OCI-LY3 (cell line): ENCODE measurements at regions not wholly inside any gene's neighbourhood (a gene's known extent, or its start where the extent isn't known, plus 50 kb on each side); places are given as distances from the start of the nearest gene placed in this dataset.

ENCODE experiments used
- H2AFZ ChIP-seq: fragments of 200-600, 300-600 bp; shearing (Covaris generic); 2 replicates; pipeline ENCODE4 v1.6.0; 2014; ENCODE audit warnings: antibody characterized with exemption, low read depth, low read length
- H3K27ac ChIP-seq: fragments of 200-600, 300-600 bp; sonication (generic); 2 replicates; pipeline ENCODE4 v1.5.1; 2014; ENCODE audit warnings: mild to moderate bottlenecking, low read length, moderate library complexity, mixed read lengths
- H3K27me3 ChIP-seq: fragments of 200-600, 300-600 bp; sonication (generic); 2 replicates; pipeline ENCODE4 v1.6.1; 2014; ENCODE audit warnings: low read depth, low read length, mixed read lengths
- H3K36me3 ChIP-seq: fragments of 200-600, 300-600 bp; sonication (generic); replicated peaks from 2 replicates; pipeline ENCODE3; 2014; ENCODE audit warnings: low read depth, low read length, mixed read lengths
- H3K4me1 ChIP-seq: fragments of 300-600, 200-600 bp; sonication (generic); 2 replicates; pipeline ENCODE4 v1.6.1; 2014; ENCODE audit warnings: low read length, mixed read lengths
- H3K4me2 ChIP-seq: fragments of 200-600, 300-600 bp; sonication (generic); 2 replicates; pipeline ENCODE4 v1.6.1; 2014; ENCODE audit warnings: low read length, mixed read lengths
- H3K4me3 ChIP-seq: fragments of 300-600, 200-600 bp; sonication (generic); 2 replicates; pipeline ENCODE4 v1.5.1; 2014; ENCODE audit warnings: antibody characterized with exemption, mild to moderate bottlenecking, low read length, moderate library complexity
- H3K79me2 ChIP-seq: fragments of 300-600, 200-600 bp; shearing (Covaris generic); 2 replicates; pipeline ENCODE4 v1.6.1; 2014; ENCODE audit warnings: mild to moderate bottlenecking, low read length, mixed read lengths
- H3K9ac ChIP-seq: fragments of 300-600, 200-600 bp; shearing (Covaris generic); 2 replicates; pipeline ENCODE4 v1.6.0; 2014; ENCODE audit warnings: mild to moderate bottlenecking, low read length, moderate library complexity
- H3K9me3 ChIP-seq: fragments of 200-600, 300-600 bp; shearing (Covaris generic); 2 replicates; pipeline ENCODE4 v1.6.1; 2014; ENCODE audit warnings: low read length, mixed read lengths; ENCODE audit not compliant: insufficient read depth
- H4K20me1 ChIP-seq: fragments of 200-600, 300-600 bp; sonication (generic); 2 replicates; pipeline ENCODE4 v1.6.1; 2016; ENCODE audit warnings: low read length, mixed read lengths; ENCODE audit not compliant: insufficient read depth
- EZH2phosphoT487 ChIP-seq: fragments of 200-600 bp; shearing (Covaris generic); IDR thresholded peaks from 2 replicates; pipeline ENCODE4 v1.6.1; 2018; ENCODE audit warnings: antibody characterized with exemption, mixed run types, low read depth
- TF ChIP-seq, protein P1 (sequence below): fragments of 200-600, 300-600 bp; sonication (generic); IDR thresholded peaks from 2 replicates; pipeline ENCODE4 v1.5.1; 2014; ENCODE audit warnings: antibody characterized with exemption, low read length, low read depth

DNA sequence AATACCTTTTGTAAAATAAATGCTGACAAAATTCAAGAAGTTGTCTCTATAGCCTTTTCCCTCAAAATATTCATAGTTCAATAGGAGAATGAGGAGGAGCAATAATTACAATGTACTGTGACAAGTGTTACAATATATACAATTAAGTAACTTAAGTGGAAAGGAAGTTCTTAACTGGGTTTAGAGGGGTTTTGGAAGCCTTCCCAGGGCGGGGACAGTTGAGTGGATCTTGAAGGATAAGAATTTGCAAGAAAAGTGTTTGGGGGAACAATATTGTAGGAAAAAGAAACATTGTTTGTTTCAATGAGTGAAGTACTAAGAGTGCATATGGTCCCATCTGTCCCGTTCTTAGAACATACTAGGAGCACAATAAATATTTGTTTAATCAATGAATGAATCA is 165.2 kb upstream of the PLSCR5 start:
- Histone ChIP-seq H3K36me3 (no peaks in the 10 kb centered on the region), H3K4me1 (peaks cover 15% of the 10 kb centered on the region), H3K4me2 (no peak overlapping the region), H3K27me3 (no peaks in the 10 kb centered on the region), H3K27ac (no peak overlapping the region), H3K9ac (no peak overlapping the region), H3K9me3 (0 out of 2 replicates have a peak, but pooled peaks cover 4% of the 10 kb centered on the region), H4K20me1 (no peaks in the 10 kb centered on the region), H3K79me2 (no peaks in the 10 kb centered on the region), H3K4me3 (no peak overlapping the region), H2AFZ (no peak overlapping the region)
- TF ChIP-seq EZH2phosphoT487 = no peak
- TF ChIP-seq, protein P1, sequence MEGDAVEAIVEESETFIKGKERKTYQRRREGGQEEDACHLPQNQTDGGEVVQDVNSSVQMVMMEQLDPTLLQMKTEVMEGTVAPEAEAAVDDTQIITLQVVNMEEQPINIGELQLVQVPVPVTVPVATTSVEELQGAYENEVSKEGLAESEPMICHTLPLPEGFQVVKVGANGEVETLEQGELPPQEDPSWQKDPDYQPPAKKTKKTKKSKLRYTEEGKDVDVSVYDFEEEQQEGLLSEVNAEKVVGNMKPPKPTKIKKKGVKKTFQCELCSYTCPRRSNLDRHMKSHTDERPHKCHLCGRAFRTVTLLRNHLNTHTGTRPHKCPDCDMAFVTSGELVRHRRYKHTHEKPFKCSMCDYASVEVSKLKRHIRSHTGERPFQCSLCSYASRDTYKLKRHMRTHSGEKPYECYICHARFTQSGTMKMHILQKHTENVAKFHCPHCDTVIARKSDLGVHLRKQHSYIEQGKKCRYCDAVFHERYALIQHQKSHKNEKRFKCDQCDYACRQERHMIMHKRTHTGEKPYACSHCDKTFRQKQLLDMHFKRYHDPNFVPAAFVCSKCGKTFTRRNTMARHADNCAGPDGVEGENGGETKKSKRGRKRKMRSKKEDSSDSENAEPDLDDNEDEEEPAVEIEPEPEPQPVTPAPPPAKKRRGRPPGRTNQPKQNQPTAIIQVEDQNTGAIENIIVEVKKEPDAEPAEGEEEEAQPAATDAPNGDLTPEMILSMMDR = no peak

DNA sequence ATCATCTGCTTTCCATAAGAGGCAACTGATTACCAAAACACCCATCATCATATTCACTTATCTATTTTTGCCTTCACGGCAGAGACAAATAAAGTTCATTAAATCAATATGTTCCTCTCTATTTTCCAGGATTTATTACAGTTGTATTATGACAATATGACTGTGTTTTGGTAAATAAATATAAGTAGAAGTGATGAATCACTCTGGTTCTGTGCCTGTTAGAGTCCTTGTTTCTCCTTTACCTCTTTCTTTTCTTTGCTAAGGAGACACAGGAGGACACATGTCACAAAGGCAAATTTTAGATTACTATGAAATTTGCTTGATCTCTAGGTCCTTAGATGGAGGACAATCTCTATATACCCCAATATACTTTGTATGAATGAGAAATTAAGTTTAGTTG is 152.6 kb upstream of the PLSCR5 start:
- Histone ChIP-seq H3K36me3 (no peaks in the 10 kb centered on the region), H3K79me2 (no peaks in the 10 kb centered on the region), H3K4me3 (no peak overlapping the region), H3K9ac (no peak overlapping the region), H3K4me2 (no peak overlapping the region), H3K9me3 (no peaks in the 10 kb centered on the region), H2AFZ (no peak overlapping the region), H3K4me1 (peaks cover 9% of the 10 kb centered on the region), H3K27ac (no peak overlapping the region), H3K27me3 (no peaks in the 10 kb centered on the region), H4K20me1 (no peaks in the 10 kb centered on the region)
- TF ChIP-seq, protein P1 = no peak
- TF ChIP-seq EZH2phosphoT487 = no peak

DNA sequence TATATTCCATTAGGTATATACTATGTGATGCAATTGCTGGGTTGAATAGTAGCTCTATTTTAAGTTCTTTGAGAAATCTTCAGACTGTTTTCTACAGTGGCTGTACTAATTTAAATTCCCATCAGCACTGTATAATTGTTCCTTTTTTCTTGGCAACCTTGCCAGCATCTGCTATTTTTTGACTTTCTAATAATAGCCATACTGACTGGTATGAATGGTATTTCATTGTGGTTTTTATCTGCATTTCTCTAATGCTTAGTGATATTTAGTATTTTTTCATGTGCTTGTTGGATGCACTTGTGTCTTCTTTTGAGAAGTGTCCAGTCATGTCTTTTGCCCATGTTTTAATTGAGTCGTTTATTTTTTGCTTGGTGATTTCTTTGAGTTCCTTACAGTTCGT is 145.1 kb upstream of the PLSCR5 start:
- Histone ChIP-seq H3K4me2 (no peak overlapping the region), H3K27me3 (no peaks in the 10 kb centered on the region), H3K4me1 (peaks cover 7% of the 10 kb centered on the region), H3K9me3 (no peaks in the 10 kb centered on the region), H3K36me3 (no peaks in the 10 kb centered on the region), H2AFZ (no peak overlapping the region), H3K27ac (no peak overlapping the region), H3K79me2 (no peaks in the 10 kb centered on the region), H4K20me1 (no peaks in the 10 kb centered on the region), H3K9ac (no peak overlapping the region), H3K4me3 (no peak overlapping the region)
- TF ChIP-seq EZH2phosphoT487 = no peak
- TF ChIP-seq, protein P1 = no peak

DNA sequence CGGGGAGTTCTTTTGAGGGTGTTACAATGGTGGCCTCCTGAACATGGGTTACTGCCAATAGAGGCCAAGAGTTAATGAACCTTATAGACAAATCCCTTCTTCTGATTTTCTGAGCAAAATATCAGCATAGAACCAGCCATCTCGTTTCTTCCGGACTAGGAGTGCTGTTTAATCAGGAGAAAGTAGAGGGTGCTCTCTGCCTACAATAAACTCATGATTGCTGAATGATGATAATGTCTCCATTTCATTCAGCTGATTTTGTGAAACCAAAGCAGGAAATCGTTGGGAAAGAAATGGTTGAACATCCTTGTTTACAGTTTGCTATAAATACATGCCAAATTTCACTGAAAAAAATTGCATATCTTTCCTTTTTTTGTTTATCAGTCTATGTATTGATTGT is 142.8 kb upstream of the PLSCR5 start:
- Histone ChIP-seq H3K36me3 (no peaks in the 10 kb centered on the region), H3K9me3 (no peaks in the 10 kb centered on the region), H2AFZ (0 out of 2 replicates have a peak overlapping the region, but pooled peaks have one; percentile 32), H4K20me1 (no peaks in the 10 kb centered on the region), H3K27ac (no peak overlapping the region), H3K4me3 (no peak overlapping the region), H3K4me2 (0 out of 2 replicates have a peak overlapping the region, but pooled peaks have one; percentile 11), H3K9ac (no peak overlapping the region), H3K79me2 (no peaks in the 10 kb centered on the region), H3K27me3 (no peaks in the 10 kb centered on the region), H3K4me1 (peaks cover 7% of the 10 kb centered on the region)
- TF ChIP-seq, protein P1 = peak; percentile 54
- no peak for TF ChIP-seq EZH2phosphoT487
